NCI-H2227 treated with DMSO at 0.1 percent for 48 hours (cell line): ENCODE measurements at regions not wholly inside any gene's neighbourhood (a gene's known extent, or its start where the extent isn't known, plus 50 kb on each side); places are given as distances from the start of the nearest gene placed in this dataset.
"Not testable (repeated sequence)": the region's sequence is repeated elsewhere in the genome, so short reads cannot be mapped to it uniquely, and the experiment has no call there.

Experiments
- DNase-seq: peaks from one replicate; lab custom pipeline; 2025; lab: John Stamatoyannopoulos, UW

- no peak for DNase-seq
Observed at GRCh38 chr13:24618011-24618955, 61.9 kb upstream of the ATP12A start.

GRCh38 chr13:24619282-24619681, 60.9 kb upstream of the ATP12A start:
- DNase-seq = no peak

GRCh38 chr13:24622481-24623148, 57.6 kb upstream of the ATP12A start:
- DNase-seq = not testable (repeated sequence)

- DNase-seq = no peak
Observed at GRCh38 chr13:24623149-24623665, 57.0 kb upstream of the ATP12A start.

GRCh38 chr13:24624363-24624762, 55.8 kb upstream of the ATP12A start:
- DNase-seq = no peak

- no peak for DNase-seq
Observed at GRCh38 chr13:24624801-24625231, 55.4 kb upstream of the ATP12A start.

GRCh38 chr13:24625331-24625731, 54.9 kb upstream of the ATP12A start:
- no peak for DNase-seq

- DNase-seq = no peak
Observed at GRCh38 chr13:24625870-24626849, 54.0 kb upstream of the ATP12A start.

GRCh38 chr13:24627090-24627714, 53.0 kb upstream of the ATP12A start:
- DNase-seq = no peak

GRCh38 chr13:24627946-24628345, 52.3 kb upstream of the ATP12A start:
- no peak for DNase-seq

- DNase-seq = no peak
Observed at GRCh38 chr13:24629320-24629719, 50.9 kb upstream of the ATP12A start.

GRCh38 chr13:24630121-24630520, 50.1 kb upstream of the ATP12A start:
- no peak for DNase-seq
